NB4 (cell line): ENCODE measurements at regions not wholly inside any gene's neighbourhood (a gene's known extent, or its start where the extent isn't known, plus 50 kb on each side); places are given as distances from the start of the nearest gene placed in this dataset.

Experiments
- DNase-seq: peaks from one replicate; pipeline ENCODE4 v3.0.0; 2010; ENCODE audit warnings: low read depth
- H3K4me3 ChIP-seq: one replicate; pipeline ENCODE4 v1.5.1; 2011; ENCODE audit warnings: mild to moderate bottlenecking, low read depth, low read length, moderate library complexity
- MYC ChIP-seq: IDR thresholded peaks from 2 replicates; pipeline ENCODE4 v1.6.1; 2011; ENCODE audit warnings: low read depth, low read length
- POLR2A ChIP-seq: IDR thresholded peaks from 2 replicates; pipeline ENCODE4 v1.6.1; 2011; ENCODE audit warnings: mild to moderate bottlenecking; ENCODE audit not compliant: insufficient read length; ENCODE audit errors: extremely low read depth
- TF ChIP-seq, protein P1 (sequence below): IDR thresholded peaks from 2 replicates; pipeline ENCODE4 v1.6.1; 2011; ENCODE audit warnings: low read depth, low read length
- TF ChIP-seq, protein P2 (sequence below): IDR thresholded peaks from one replicate; pipeline ENCODE4 v1.5.1; 2012; ENCODE audit warnings: low read depth, low read length

DNA sequence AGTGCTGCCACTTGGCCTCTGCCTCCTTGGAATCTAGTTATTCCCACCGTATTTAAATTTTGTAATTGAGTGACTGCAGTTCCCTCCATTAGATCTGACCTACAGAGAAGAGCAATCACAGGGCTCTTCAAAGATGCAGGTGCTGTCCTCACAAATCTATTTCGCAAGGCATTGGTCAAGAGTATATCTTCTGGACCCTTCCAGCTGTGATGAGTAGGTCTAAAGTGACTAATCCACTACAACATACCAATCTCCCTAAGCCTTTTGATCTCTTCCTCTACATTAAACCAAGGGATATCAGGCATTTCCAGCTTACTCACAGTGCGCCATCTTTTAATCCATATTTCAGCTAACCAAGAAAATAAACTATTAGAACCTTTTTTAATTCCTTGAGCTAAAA lies 65.1 kb upstream of the COL3A1 start:
- H3K4me3 ChIP-seq, result no peak overlapping the region
- TF ChIP-seq, protein P1, sequence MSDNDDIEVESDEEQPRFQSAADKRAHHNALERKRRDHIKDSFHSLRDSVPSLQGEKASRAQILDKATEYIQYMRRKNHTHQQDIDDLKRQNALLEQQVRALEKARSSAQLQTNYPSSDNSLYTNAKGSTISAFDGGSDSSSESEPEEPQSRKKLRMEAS, result no peak
- TF ChIP-seq MYC (no peak), POLR2A (no peak)
- TF ChIP-seq, protein P2, sequence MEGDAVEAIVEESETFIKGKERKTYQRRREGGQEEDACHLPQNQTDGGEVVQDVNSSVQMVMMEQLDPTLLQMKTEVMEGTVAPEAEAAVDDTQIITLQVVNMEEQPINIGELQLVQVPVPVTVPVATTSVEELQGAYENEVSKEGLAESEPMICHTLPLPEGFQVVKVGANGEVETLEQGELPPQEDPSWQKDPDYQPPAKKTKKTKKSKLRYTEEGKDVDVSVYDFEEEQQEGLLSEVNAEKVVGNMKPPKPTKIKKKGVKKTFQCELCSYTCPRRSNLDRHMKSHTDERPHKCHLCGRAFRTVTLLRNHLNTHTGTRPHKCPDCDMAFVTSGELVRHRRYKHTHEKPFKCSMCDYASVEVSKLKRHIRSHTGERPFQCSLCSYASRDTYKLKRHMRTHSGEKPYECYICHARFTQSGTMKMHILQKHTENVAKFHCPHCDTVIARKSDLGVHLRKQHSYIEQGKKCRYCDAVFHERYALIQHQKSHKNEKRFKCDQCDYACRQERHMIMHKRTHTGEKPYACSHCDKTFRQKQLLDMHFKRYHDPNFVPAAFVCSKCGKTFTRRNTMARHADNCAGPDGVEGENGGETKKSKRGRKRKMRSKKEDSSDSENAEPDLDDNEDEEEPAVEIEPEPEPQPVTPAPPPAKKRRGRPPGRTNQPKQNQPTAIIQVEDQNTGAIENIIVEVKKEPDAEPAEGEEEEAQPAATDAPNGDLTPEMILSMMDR, result no peak
- no peak for DNase-seq

DNA sequence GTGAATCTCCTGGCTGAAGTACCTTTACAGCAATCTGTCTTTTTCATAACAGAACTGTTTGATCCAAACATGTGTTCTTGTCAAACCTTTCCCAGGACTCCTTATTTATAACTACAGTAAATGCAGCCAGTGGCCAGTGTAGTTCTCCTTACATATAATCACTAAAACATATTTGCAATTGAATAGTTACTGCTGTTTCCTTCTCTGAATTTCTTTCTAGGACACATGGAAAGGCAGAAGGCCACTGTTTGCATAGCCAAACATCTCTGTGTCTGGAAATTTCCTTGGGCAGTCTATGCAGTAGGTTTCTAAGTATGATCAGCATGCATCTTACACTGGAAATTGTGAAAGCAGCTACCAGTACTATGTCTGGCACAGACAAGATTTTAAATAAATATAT lies 57.4 kb upstream of the COL3A1 start:
- TF ChIP-seq, protein P1, result no peak
- H3K4me3 ChIP-seq, result no peak overlapping the region
- no peak for DNase-seq

DNA sequence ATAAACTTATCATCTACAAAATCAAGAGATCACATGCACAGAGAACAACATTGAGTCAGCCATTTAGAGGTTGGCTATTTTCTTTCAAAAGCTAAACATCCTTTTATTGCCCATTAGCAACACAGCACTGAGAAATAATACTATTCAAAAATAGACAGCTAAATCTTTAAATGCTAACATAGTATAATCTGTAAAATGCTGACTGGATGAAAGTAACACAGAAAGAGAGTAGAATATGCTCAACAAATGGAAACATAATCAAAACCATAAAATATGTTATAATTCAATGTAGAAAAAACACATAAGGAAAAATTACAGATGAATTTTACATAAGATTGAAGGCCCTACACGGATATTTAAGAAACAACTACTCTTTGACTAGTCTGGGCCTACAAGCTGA lies 56.5 kb upstream of the COL3A1 start:
- TF ChIP-seq MYC, result no peak
- TF ChIP-seq, protein P1, result no peak
- TF ChIP-seq POLR2A, result no peak
- TF ChIP-seq, protein P2, result no peak
- no peak for DNase-seq
- no peak overlapping the region for H3K4me3 ChIP-seq

DNA sequence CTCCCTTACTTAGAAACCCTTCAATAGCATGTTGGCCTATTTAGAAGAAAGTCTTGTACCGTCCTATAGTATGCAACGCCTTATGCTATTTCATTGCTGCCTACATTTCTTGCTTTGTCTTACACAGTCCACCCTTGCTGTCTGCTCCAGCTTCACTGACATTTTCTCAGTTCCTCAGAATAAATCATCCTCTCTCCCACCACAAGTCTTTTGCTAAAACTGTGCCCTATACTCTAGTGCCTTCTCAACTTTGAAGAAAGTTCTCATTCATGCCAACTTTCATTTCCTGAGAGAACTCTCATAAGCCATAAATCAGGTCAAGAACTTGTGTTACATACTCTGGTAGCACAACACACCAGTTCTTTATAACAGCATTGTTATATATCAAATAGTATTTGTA lies 54.3 kb upstream of the COL3A1 start:
- no peak for DNase-seq
- TF ChIP-seq MYC (no peak), POLR2A (no peak)
- TF ChIP-seq, protein P2, result no peak
- TF ChIP-seq, protein P1, result no peak
- H3K4me3 ChIP-seq, result no peak overlapping the region

DNA sequence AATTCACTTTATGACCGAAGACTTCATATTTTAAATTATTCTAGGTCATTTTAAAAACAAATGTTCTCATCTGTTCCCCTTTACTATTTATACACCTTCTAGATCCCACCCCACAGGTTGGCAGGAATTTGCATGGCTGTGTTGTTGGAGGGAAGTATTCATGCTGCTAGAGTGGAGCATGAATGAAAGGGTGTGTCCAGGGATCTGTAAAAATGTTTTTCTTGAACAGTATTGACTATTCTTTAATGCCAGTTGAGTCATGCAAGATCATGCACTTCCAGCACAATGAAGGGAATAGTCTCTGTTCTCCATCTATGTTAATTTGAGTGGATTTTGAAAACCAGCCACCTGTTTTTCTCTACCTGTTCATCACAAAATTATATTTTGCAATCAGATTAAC lies 52.0 kb upstream of the COL3A1 start:
- no peak overlapping the region for H3K4me3 ChIP-seq
- TF ChIP-seq, protein P1, result no peak
- no peak for TF ChIP-seq POLR2A
- no peak for TF ChIP-seq MYC
- TF ChIP-seq, protein P2, result no peak
- DNase-seq, result no peak
